HG02884 (cell line): ENCODE measurements at regions not wholly inside any gene's neighbourhood (a gene's known extent, or its start where the extent isn't known, plus 50 kb on each side); places are given as distances from the start of the nearest gene placed in this dataset.

Experiments
- ATAC-seq: cut with Tn5 transposase; IDR thresholded peaks from one replicate; pipeline ENCODE4 v1.9.1; 2021; ENCODE audit warnings: mild to moderate bottlenecking, moderate library complexity; ENCODE audit not compliant: unreplicated experiment

DNA sequence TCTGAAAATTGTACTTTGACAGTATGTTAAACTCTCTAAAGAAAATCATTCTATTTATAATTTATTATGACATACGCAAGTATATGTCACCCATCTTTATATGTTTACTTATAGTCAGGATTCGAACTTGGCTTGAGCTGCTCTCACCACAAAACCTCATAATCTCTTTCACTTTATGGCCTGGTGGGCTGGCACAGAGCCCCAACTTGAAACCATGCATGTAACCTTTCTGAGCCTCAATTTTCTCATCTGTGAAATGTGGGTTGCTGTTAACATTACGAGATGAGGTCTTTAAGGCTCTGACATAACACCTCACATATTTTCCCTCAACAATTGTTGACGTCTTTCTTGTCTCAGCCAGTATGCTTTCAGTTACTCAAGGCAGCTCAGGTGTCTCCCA is 69.4 kb upstream of the PFN2 start:
- ATAC-seq, result no peak

DNA sequence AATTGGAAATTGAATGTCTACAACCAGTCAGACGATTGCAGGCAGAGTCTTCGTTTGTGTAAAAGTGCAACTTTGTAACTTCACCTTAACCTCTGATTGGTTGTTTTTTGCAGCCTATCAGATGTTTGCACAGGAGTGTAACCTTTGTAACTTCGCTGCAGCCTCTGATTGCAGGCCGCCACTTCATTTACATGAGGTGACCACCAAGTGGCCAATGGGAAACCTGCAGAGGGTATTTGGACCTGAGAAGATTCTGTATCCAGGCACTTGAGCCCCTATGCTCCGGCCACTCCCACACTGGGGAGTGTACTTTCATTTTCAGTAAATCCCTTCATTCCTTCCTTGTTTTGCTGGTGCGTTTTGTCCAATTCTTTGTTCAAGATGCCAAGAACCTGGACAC is 68.1 kb upstream of the PFN2 start:
- ATAC-seq, result no peak

DNA sequence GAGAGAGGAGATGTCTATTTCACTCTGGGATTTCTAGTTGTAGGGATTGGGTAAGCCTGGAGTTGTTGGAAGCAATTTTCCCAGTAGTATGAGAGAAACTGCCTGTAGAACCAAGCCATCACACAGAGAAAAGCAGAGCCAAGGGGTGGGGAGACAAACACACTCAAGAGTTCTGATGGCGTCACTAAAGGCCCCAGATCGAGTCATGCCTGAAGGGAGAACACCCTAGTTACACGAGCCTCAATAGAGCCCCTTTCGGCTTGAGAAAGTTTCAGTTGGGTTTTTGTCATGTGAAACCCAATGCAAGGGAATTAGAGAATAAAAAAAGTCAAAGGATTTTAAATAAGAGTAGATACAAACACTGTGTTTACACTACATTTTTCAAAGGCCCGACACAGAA is 66.1 kb upstream of the PFN2 start:
- no peak for ATAC-seq

DNA sequence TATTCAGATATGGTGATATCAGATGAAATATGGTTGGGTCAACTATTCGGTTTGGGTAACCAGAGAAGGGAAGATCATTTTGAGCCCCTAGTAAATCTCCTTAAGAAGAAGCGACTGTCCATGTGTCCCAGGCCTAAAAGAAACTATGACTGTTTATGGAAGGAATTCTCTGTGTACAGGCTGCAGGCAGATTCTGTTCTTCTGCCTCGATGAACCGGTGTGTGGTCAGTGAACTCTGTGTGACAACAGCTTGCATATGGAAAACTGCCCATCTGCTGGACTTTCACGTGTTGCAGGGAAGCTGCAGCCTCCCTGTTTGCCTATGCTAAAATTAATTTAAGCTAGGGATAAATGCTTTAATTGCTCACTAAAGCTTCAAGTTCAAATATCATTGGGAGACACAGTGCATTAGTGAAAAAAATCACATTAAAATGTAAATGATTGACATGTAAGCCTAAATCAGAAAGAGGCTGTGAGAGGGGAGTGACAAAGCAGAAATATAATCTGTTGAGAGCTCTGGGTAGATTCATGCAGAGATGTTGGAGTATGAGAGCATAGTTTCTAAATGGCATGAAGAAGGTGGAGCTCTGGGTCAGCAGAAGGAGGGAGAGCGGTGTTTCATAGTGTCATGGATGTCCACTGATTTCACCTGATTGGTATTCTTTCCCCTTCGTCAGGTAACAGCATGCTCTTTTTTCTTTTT is 65.4 kb upstream of the PFN2 start:
- no peak for ATAC-seq

DNA sequence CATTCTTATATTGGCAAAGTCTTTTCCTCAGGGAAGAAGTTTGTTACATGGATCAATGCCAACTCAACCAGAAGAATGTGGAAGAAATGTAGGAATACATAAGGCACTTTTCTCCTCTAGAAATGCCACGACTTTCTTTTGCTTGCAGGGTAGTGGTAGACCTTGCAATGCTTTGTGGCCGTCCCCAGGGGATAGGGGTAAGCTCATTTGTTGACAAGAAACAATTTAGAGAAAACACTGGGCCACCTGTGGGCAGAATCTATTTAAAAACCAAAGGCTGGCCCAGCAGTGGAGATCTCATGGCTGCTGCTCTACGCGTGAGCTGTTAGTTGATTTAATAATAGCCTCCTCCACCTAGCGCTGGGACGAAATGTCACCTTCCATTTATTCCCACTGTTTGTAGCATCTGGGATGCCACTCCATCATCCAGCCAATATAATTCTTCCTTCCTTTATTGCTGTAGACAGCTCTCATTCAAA is 64.6 kb upstream of the PFN2 start:
- ATAC-seq, result no peak

DNA sequence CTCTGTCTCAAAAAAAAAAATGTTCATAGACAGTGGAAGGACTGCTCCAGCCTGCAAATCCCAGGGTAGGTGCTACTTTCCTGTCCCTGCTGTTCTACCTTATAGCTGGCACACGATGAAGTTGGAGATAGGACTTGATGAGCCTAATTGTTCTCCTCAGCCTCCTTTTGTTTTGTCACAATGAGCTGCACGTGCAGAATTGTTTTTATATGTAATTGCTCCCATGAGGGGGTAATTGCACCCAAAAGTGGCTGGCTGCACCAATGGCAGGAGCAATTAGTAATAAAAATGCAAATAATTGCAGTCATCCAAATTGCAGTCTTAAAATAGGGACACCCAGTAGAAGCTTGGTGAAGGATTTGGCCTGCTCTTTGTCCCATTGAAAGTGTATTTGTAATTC is 63.0 kb upstream of the PFN2 start:
- ATAC-seq, result no peak

DNA sequence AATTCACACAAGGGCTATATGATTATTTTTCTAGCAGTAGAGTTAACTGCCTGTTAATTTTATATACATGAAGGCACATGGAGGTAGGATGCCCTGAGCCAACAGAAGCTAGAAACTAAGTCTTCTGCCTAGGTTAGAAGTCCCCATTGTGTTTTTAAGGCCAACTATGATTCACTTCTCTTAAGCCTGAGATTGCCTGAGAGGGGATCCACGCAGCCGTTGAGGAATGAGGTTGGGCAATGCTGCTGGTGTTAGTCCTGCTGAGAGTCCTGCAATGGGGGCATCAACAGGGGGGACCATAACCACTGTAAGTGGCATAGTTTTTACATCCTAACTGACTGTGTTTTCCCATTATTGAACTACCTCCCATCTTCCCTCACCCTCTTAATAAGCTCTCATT is 60.1 kb upstream of the PFN2 start:
- ATAC-seq, result no peak

DNA sequence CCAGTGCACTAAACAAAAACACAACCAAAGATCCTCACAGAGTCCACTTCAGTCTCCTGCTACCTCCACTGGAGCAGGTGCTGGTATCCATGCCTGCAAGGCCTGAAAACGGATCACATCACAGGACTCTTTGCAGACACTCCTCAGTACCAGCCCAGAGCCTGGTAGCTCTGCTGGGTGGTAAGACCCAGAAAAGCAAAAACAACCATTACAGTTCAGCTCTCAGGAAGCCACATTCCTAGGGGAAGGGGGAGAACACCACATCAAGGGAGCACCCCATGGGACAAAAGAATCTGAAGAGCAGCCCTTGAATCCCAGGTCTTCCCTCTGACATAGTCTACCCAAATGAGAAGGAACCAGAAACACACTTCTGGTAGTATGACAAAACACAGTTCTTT is 52.5 kb upstream of the PFN2 start:
- no peak for ATAC-seq

DNA sequence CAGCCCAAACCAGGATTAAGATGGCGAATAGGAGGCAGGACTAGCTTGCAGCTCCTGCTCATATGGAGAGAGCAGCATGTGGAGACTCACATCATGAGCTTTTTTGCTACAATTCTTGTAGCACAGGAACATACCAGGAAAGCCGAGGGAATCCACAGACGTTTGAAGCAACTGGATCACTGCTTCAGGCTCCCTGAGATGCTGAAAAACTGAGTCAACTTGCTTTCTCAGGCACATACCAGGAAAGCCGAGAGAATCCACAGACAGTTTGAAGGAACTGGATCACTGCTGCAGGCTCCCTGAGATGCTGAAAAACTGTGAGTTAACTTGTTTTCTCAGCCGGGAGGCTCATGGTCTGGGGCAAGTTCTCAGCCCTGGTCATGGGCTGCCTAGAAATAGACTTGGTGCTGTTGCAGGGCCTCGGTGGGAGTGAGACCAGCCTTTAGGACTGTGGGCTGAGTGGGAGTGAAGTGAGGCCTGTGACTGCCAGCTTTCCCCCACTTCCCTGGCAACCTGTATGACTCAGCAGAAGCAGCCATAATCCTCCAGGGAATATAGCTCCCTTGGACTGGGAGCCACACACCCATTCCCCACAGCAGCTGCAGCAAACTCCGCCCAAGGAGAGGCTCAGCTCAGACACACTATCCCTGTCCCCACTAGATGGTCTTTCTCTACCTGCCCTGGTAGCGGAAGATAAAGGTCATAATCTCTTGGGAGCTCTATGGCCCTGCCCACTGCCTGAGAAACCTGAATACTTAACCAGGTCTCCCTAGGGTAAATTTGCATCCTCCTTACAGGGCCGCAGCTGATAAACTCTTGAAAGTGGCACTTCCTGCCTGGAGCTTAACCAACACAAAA is 51.9 kb upstream of the PFN2 start:
- no peak for ATAC-seq

DNA sequence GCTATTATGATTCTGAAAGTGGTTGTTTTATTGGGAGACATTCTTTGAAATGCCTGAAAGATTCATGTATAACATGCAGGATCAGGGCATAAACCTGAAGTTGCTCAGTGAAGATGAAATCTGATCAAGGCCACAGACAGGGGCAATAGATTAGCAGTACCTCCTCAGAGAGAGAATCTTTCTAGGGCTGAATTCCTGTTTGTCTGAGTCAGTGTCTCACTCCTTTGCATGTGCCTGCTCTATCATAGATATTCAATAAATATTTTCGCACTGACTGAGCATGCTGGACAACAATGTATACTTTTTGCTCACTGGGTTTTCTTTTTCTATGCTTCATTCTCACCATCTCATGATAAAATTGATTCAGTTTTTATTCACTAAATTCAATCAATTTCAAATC is 49.8 kb upstream of the PFN2 start:
- no peak for ATAC-seq
